Stimulated activated memory B cell treated with anti-CD40 and anti-IgM and Interleukin-4, amounts not matched to agents 10 μg/mL and 1 μg/mL and 100 μg/mL, for 72 hours (primary cell): ENCODE measurements at regions not wholly inside any gene's neighbourhood (a gene's known extent, or its start where the extent isn't known, plus 50 kb on each side); places are given as distances from the start of the nearest gene placed in this dataset.

Source experiments
- ATAC-seq: fragments of 150-1000 bp; cut with Tn5 transposase; 2 replicates; pipeline ENCODE4 v1.10.0; 2021
- H3K27ac Mint-ChIP-seq: one replicate; pipeline ENCODE4 v1.8.0; 2022; ENCODE audit warnings: mild to moderate bottlenecking, mixed read lengths
- H3K27me3 Mint-ChIP-seq: one replicate; pipeline ENCODE4 v1.8.0; 2022; ENCODE audit warnings: mixed read lengths
- H3K36me3 Mint-ChIP-seq: one replicate; pipeline ENCODE4 v1.8.0; 2022; ENCODE audit warnings: mixed read lengths
- H3K4me1 Mint-ChIP-seq: one replicate; pipeline ENCODE4 v1.8.0; 2022; ENCODE audit warnings: mixed read lengths
- H3K4me3 Mint-ChIP-seq: one replicate; pipeline ENCODE4 v1.8.0; 2022; ENCODE audit warnings: mild to moderate bottlenecking, moderate library complexity, mixed read lengths
- H3K9me3 Mint-ChIP-seq: one replicate; pipeline ENCODE4 v1.8.0; 2022; ENCODE audit warnings: mixed read lengths

DNA sequence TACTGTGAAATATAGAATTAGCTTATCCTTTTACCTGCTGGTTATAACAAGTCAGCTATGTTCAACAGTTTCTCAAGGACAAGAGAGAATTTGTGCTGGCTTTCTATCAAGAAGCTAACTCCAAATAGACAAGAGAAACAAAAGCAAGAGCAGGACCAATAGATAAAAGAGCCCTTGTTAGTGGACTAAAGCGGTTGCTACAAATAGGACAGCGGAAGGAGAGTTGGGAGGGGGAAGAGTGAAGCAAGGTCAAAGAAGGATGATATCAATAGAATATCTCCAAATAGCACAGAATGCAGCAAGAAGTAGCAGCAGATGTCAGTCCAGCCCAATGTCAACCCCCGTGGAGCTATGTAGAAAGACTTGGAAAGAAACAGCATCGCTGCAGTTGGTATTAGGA is 53.0 kb upstream of the AKT3 start:
- H3K4me3 Mint-ChIP-seq, result no peak overlapping the region
- peaks cover 14% of the 10 kb centered on the region for H3K27me3 Mint-ChIP-seq
- no peak for ATAC-seq
- no peaks in the 10 kb centered on the region for H3K36me3 Mint-ChIP-seq
- H3K9me3 Mint-ChIP-seq, result no peaks in the 10 kb centered on the region
- no peaks in the 10 kb centered on the region for H3K4me1 Mint-ChIP-seq
- no peak overlapping the region for H3K27ac Mint-ChIP-seq

- Mint-ChIP-seq H3K4me3 (no peak overlapping the region), H3K27me3 (peaks cover 6% of the 10 kb centered on the region), H3K4me1 (no peaks in the 10 kb centered on the region), H3K27ac (no peak overlapping the region), H3K36me3 (no peaks in the 10 kb centered on the region), H3K9me3 (no peaks in the 10 kb centered on the region)
- ATAC-seq, result no peak
These were observed 52.1 kb upstream of the AKT3 start for GRCh38 chr1:243902100-243902499.
